Natural killer cell (primary cell): ENCODE measurements at regions not wholly inside any gene's neighbourhood (a gene's known extent, or its start where the extent isn't known, plus 50 kb on each side); places are given as distances from the start of the nearest gene placed in this dataset.

Experiments used
- ATAC-seq, 3 donors: fragments of 150-1000 bp in 2 of 3; fragments of 200-7000 bp in 1 of 3; cut with Tn5 transposase; 1 replicate in 1 of 3; 2 replicates in 2 of 3; pipeline ENCODE4 v1.10.0; 2021; ENCODE audit warnings: mild to moderate bottlenecking in 2 of 3, moderate library complexity in 2 of 3
- DNase-seq, 2 donors: peaks; one replicate each; pipeline versions ENCODE4 v3.0.0 to v3.0.0-alpha.2; 2013 to 2021; ENCODE audit warnings: mixed read lengths in 1 of 2
- H3K27ac ChIP-seq: one replicate; pipeline ENCODE4 v1.5.1; 2013; ENCODE audit warnings: mild to moderate bottlenecking, low read length
- H3K27me3 ChIP-seq: one replicate; pipeline ENCODE4 v1.6.1; 2013; ENCODE audit warnings: low read length; ENCODE audit not compliant: control insufficient read depth, insufficient read depth
- H3K36me3 ChIP-seq: one replicate; pipeline ENCODE4 v1.6.1; 2013; ENCODE audit warnings: low read length; ENCODE audit not compliant: control insufficient read depth, insufficient read depth
- H3K4me1 ChIP-seq: one replicate; pipeline ENCODE4 v1.6.1; 2013; ENCODE audit warnings: low read length; ENCODE audit not compliant: control insufficient read depth, insufficient read depth
- H3K4me3 ChIP-seq: one replicate; pipeline ENCODE4 v1.5.1; 2013; ENCODE audit warnings: low read length
- H3K9me3 ChIP-seq: one replicate; pipeline ENCODE4 v1.6.1; 2013; ENCODE audit warnings: low read length; ENCODE audit not compliant: control insufficient read depth, insufficient read depth
- H3K27ac Mint-ChIP-seq, 2 donors: one replicate each; pipeline ENCODE4 v1.8.0; 2022; ENCODE audit warnings: mild to moderate bottlenecking in 2 of 2, mixed read lengths in 2 of 2, moderate library complexity in 1 of 2
- H3K27me3 Mint-ChIP-seq, 2 donors: one replicate each; pipeline ENCODE4 v1.8.0; 2022; ENCODE audit warnings: low read depth in 2 of 2, mixed read lengths in 2 of 2
- H3K36me3 Mint-ChIP-seq: one replicate; pipeline ENCODE4 v1.8.0; 2022; ENCODE audit warnings: mixed read lengths
- H3K4me1 Mint-ChIP-seq, 2 donors: one replicate each; pipeline ENCODE4 v1.8.0; 2022; ENCODE audit warnings: mixed read lengths in 2 of 2
- H3K4me3 Mint-ChIP-seq: one replicate; pipeline ENCODE4 v1.8.0; 2022; ENCODE audit warnings: mild to moderate bottlenecking, moderate library complexity, mixed read lengths
- H3K9me3 Mint-ChIP-seq, 2 donors: one replicate each; pipeline ENCODE4 v1.8.0; 2022; ENCODE audit warnings: mixed read lengths in 2 of 2
- CTCF ChIP-seq: fragments of 200-600 bp; IDR thresholded peaks from one replicate; pipeline ENCODE4 v1.8.0; 2022; ENCODE audit warnings: antibody characterized with exemption
- WGBS: methylation state at CpG from one replicate; pipeline ENCODE4 v1.1.7; 2013; ENCODE audit warnings: missing lambda C conversion rate; ENCODE audit not compliant: insufficient coverage; 5-methylcytosine and 5-hydroxymethylcytosine counted together
- intact Hi-C: fragments of 100-400 bp; cut with micrococcal nuclease; formaldehyde crosslinking; loops from one replicate; pipeline ENCODE4 v1.14.2; 2022

GRCh38 chr16:26281381-26282110, 589.8 kb downstream of the HS3ST4 start:
- intact Hi-C loops, result no loop called here
- ATAC-seq, result no peak
- no peak overlapping the region for H3K4me3 Mint-ChIP-seq
- WGBS, result 78% methylated on average over 8 of the region's 8 CpGs
- no peaks in the 10 kb centered on the region for H3K4me1 Mint-ChIP-seq
- TF ChIP-seq CTCF, result no peak
- H3K27ac Mint-ChIP-seq, result no peak overlapping the region
- no peaks in the 10 kb centered on the region for H3K36me3 Mint-ChIP-seq
- Histone ChIP-seq H3K4me1 (no peaks in the 10 kb centered on the region), H3K36me3 (no peaks in the 10 kb centered on the region), H3K4me3 (no peak overlapping the region), H3K27me3 (no peaks in the 10 kb centered on the region), H3K27ac (no peak overlapping the region), H3K9me3 (no peaks in the 10 kb centered on the region)
- DNase-seq, result no peak
- H3K27me3 Mint-ChIP-seq, result peaks cover 0 to 5% of the 10 kb centered on the region in 2 donors
- H3K9me3 Mint-ChIP-seq, result no peaks in the 10 kb centered on the region

- no peak overlapping the region for H3K4me3 Mint-ChIP-seq
- no peak overlapping the region for H3K27ac Mint-ChIP-seq
- intact Hi-C loops, result no loop called here
- ATAC-seq (no peak), DNase-seq (no peak)
- Histone ChIP-seq H3K4me3 (no peak overlapping the region), H3K27me3 (no peaks in the 10 kb centered on the region), H3K27ac (no peak overlapping the region), H3K36me3 (no peaks in the 10 kb centered on the region), H3K4me1 (no peaks in the 10 kb centered on the region), H3K9me3 (no peaks in the 10 kb centered on the region)
- H3K4me1 Mint-ChIP-seq, result no peaks in the 10 kb centered on the region
- H3K9me3 Mint-ChIP-seq, result no peaks in the 10 kb centered on the region
- TF ChIP-seq CTCF, result no peak
- no peaks in the 10 kb centered on the region for H3K36me3 Mint-ChIP-seq
- WGBS, result 75% methylated on average over 12 of the region's 12 CpGs
- peaks cover 0 to 5% of the 10 kb centered on the region in 2 donors for H3K27me3 Mint-ChIP-seq
These were observed 604.0 kb downstream of the HS3ST4 start for GRCh38 chr16:26295625-26296304.

- peaks cover 0 to 2% of the 10 kb centered on the region in 2 donors for H3K27me3 Mint-ChIP-seq
- ATAC-seq, result no peak
- no peak for TF ChIP-seq CTCF
- Histone ChIP-seq H3K4me3 (no peak overlapping the region), H3K36me3 (no peaks in the 10 kb centered on the region), H3K9me3 (no peaks in the 10 kb centered on the region), H3K27ac (no peak overlapping the region), H3K27me3 (no peaks in the 10 kb centered on the region), H3K4me1 (no peaks in the 10 kb centered on the region)
- DNase-seq, result no peak
- no peak overlapping the region for H3K27ac Mint-ChIP-seq
- intact Hi-C loops, result no loop called here
- no peak overlapping the region for H3K4me3 Mint-ChIP-seq
- WGBS, result 71% methylated on average over 2 of the region's 2 CpGs
- H3K36me3 Mint-ChIP-seq, result no peaks in the 10 kb centered on the region
- H3K9me3 Mint-ChIP-seq, result no peaks in the 10 kb centered on the region
- H3K4me1 Mint-ChIP-seq, result no peaks in the 10 kb centered on the region
These were observed 609.8 kb downstream of the HS3ST4 start for GRCh38 chr16:26301516-26301915.
